RPMI7951 (cell line): ENCODE measurements at regions not wholly inside any gene's neighbourhood (a gene's known extent, or its start where the extent isn't known, plus 50 kb on each side); places are given as distances from the start of the nearest gene placed in this dataset.

Experiments
- DNase-seq: peaks from one replicate; pipeline ENCODE4 v3.0.0-alpha.2; 2012; ENCODE audit warnings: low read depth

GRCh38 chr6:147078106-147078505 lies 126.1 kb upstream of the STXBP5 start:
- no peak for DNase-seq

GRCh38 chr6:147078602-147079001 lies 125.6 kb upstream of the STXBP5 start:
- DNase-seq, result no peak

GRCh38 chr6:147080225-147080624 lies 124.0 kb upstream of the STXBP5 start:
- DNase-seq, result no peak

- DNase-seq, result no peak
These were observed 123.1 kb upstream of the STXBP5 start for GRCh38 chr6:147081076-147081609.

GRCh38 chr6:147087641-147088040 lies 116.6 kb upstream of the STXBP5 start:
- DNase-seq, result no peak

- no peak for DNase-seq
These were observed 115.4 kb upstream of the STXBP5 start for GRCh38 chr6:147088861-147089260.

- peak; percentile 28 for DNase-seq
These were observed 108.9 kb upstream of the STXBP5 start for GRCh38 chr6:147095316-147095715.

- DNase-seq, result peak; percentile 58
These were observed 104.2 kb upstream of the STXBP5 start for GRCh38 chr6:147099974-147100373.

GRCh38 chr6:147103007-147103406 lies 101.2 kb upstream of the STXBP5 start:
- no peak for DNase-seq

- no peak for DNase-seq
These were observed 100.5 kb upstream of the STXBP5 start for GRCh38 chr6:147103694-147104093.

- no peak for DNase-seq
These were observed 98.4 kb upstream of the STXBP5 start for GRCh38 chr6:147105786-147106185.

GRCh38 chr6:147106759-147107401 lies 97.3 kb upstream of the STXBP5 start:
- DNase-seq, result peak; percentile 15

GRCh38 chr6:147108259-147108910 lies 95.8 kb upstream of the STXBP5 start:
- no peak for DNase-seq

GRCh38 chr6:147109707-147110106 lies 94.5 kb upstream of the STXBP5 start:
- DNase-seq, result no peak

GRCh38 chr6:147116056-147116455 lies 88.2 kb upstream of the STXBP5 start:
- no peak for DNase-seq

- no peak for DNase-seq
These were observed 87.2 kb upstream of the STXBP5 start for GRCh38 chr6:147117011-147117410.

- DNase-seq, result peak; percentile 61
These were observed 86.6 kb upstream of the STXBP5 start for GRCh38 chr6:147117580-147117979.

- no peak for DNase-seq
These were observed 84.9 kb upstream of the STXBP5 start for GRCh38 chr6:147119310-147119709.

- no peak for DNase-seq
These were observed 81.4 kb upstream of the STXBP5 start for GRCh38 chr6:147122823-147123222.

GRCh38 chr6:147126618-147127022 lies 77.6 kb upstream of the STXBP5 start:
- DNase-seq, result peak; percentile 88

GRCh38 chr6:147127587-147127986 lies 76.6 kb upstream of the STXBP5 start:
- peak; percentile 32 for DNase-seq

GRCh38 chr6:147128056-147128455 lies 76.2 kb upstream of the STXBP5 start:
- no peak for DNase-seq

GRCh38 chr6:147131532-147132128 lies 72.6 kb upstream of the STXBP5 start:
- no peak for DNase-seq
